Astrocyte (in vitro differentiated cells and primary cell): ENCODE measurements at regions not wholly inside any gene's neighbourhood (a gene's known extent, or its start where the extent isn't known, plus 50 kb on each side); places are given as distances from the start of the nearest gene placed in this dataset.

Experiments
- EZH2 ChIP-seq: IDR thresholded peaks from 2 replicates; pipeline ENCODE4 v1.6.1; 2012; ENCODE audit warnings: mild to moderate bottlenecking, low read length, inconsistent platforms; ENCODE audit not compliant: insufficient read depth
- TF ChIP-seq, protein P1 (sequence below): IDR thresholded peaks from 2 replicates; pipeline ENCODE4 v1.5.1; 2011; ENCODE audit warnings: low read depth, mild to moderate bottlenecking, inconsistent platforms, low read length, moderate library complexity; ENCODE audit not compliant: insufficient read depth

DNA sequence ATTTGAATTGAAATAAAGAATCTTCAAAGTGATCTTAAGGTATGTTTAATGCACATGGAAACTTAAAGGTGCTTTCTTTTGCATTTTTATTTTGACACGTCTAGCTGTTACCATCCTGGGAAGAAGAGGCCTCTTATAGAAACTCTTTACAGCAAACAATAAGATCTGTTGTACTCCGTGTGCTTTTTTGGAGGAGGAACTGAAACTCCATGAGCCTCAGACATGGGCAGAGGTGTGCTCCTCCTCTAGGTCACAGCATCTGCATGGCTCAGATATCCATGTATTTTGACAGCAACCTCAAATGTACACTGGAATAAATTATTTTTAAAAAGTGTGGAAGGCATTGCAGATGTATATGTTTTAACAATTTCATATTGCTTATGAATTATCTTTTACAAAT, 783.3 kb upstream of the SALL3 start:
- TF ChIP-seq, protein P1, sequence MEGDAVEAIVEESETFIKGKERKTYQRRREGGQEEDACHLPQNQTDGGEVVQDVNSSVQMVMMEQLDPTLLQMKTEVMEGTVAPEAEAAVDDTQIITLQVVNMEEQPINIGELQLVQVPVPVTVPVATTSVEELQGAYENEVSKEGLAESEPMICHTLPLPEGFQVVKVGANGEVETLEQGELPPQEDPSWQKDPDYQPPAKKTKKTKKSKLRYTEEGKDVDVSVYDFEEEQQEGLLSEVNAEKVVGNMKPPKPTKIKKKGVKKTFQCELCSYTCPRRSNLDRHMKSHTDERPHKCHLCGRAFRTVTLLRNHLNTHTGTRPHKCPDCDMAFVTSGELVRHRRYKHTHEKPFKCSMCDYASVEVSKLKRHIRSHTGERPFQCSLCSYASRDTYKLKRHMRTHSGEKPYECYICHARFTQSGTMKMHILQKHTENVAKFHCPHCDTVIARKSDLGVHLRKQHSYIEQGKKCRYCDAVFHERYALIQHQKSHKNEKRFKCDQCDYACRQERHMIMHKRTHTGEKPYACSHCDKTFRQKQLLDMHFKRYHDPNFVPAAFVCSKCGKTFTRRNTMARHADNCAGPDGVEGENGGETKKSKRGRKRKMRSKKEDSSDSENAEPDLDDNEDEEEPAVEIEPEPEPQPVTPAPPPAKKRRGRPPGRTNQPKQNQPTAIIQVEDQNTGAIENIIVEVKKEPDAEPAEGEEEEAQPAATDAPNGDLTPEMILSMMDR: no peak
- no peak for TF ChIP-seq EZH2
